GM21786 (cell line): ENCODE measurements at regions not wholly inside any gene's neighbourhood (a gene's known extent, or its start where the extent isn't known, plus 50 kb on each side); places are given as distances from the start of the nearest gene placed in this dataset.

Experiments
- ATAC-seq: cut with Tn5 transposase; IDR thresholded peaks from one replicate; pipeline ENCODE4 v1.9.1; 2021; ENCODE audit not compliant: unreplicated experiment

DNA sequence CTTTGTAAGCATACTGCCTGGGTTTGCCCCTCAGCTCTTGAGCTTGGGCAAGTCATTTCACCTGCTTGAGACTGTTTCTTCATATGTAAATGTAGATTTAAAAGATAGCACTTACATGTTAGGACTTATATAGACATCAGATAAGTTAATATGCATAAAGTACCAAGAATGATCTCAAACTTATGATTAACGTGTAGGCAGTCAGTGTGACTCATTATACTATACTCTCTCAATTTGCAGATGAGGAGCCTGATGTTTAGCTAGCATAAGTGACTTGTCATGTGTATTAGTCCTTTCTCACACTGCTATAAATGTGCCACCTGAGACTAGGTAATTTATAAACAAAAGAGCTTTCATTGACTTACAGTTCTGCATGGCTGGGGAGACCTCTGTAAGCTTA is 690.5 kb downstream of the KCNJ2 start:
- ATAC-seq = no peak

DNA sequence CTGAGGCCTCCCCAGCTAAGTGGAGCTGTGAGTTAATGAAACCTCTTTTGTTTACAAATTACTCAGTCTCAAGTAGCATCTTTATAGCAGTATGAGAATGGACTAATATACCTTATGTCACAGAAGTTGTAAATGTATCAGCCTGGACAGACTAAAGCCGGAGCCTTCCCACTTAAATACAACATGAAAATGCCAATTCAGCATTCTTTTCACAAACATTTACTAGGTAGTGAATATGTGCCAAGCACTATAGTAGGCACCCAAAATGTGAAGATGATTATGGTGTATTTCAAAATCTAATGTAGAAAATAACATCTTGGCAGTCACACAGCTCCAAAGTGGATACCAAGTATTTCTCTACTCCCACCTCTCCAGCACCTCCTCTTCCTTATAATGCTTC is 693.0 kb downstream of the KCNJ2 start:
- ATAC-seq = no peak

DNA sequence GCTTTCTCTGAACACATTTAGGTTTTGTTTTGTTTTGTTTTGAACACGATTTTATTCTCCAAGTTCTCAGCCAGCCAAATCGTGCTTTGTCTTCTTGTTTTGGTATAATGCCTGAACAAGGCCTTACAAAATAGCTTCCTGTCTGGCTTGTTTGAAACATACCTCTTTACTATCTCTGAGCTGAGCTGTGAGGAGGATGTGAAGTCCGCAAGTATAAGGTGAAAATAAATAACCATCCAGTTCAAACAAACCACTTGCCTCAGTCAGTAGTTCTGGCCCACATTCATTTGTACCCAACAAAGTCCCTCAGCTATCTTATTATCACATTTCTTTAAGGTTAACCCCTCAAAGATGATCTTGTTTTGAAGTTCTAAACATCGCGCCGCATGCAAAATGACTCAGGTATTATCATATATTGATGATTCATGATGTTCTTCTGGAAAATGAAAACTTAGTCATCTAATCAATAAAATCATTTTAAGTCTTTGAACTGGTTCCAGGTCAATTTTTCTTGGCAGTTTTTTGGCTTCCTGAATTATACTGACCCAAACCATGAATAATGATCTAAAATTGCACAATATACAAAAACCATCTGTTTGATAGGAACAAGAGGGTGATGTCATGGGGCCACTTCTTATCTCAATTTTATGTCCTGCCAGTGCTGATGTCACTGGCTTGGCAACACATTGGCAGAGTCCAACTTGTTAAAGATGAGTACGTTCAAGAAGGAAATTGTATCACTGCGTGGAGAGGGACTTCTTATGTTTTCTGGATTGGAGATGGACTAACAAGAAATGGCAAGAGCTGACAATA is 694.3 kb downstream of the KCNJ2 start:
- no peak for ATAC-seq

DNA sequence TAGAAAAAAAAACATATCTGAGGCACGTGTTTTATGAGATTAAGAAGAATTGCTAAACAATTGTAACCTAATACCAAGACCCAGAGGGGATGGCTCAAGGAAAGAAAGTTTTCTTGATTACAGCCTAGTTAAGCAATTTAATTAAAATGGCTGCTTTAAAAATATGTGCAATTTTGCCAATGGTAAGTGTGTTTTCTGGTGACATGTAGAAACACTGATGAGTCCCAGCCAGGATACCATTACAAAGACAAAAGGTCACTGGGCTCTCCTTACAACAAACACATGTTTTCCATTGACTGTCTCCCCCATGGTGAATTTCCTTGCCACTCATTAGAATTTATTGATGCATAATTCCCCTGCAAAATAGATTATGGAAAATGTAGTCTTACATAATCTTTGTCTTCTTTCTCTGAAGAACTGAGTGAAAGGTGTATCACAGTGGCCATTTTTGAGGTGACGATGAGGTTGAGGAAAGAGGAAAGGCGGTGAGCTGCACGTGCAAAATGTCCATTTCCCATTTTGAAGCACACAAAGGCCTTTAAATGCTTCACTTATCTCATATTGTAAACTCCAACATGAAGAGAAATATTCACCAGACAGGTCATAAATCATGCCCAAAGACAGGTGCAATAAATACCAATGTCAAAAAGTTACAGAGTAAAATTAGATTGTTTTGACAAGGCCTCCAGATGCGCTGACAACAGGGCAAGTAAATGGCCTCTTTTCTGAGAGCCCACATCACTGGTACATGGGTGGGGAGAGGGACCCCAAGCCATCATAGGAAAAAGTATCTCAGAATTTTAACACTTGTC is 696.9 kb downstream of the KCNJ2 start:
- no peak for ATAC-seq

DNA sequence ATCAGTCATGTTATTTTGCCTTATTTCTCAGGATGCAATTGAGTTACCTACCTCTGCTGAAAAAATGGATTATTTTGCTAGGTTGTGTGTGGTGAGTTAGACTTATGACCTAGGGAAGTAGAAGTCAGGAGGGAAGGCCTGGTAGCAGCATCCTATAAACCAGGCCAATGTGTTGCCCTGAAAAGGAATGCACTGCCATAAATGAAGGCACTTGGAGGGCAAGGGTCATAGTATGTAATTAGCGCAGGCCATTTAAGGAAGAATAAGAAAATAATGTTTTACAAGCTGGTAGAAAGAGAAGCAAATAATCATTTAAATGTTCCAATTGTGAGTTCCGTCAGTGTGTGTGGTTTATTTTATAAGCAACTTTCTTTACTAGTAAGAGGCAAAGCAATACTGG is 698.8 kb downstream of the KCNJ2 start:
- ATAC-seq = no peak

DNA sequence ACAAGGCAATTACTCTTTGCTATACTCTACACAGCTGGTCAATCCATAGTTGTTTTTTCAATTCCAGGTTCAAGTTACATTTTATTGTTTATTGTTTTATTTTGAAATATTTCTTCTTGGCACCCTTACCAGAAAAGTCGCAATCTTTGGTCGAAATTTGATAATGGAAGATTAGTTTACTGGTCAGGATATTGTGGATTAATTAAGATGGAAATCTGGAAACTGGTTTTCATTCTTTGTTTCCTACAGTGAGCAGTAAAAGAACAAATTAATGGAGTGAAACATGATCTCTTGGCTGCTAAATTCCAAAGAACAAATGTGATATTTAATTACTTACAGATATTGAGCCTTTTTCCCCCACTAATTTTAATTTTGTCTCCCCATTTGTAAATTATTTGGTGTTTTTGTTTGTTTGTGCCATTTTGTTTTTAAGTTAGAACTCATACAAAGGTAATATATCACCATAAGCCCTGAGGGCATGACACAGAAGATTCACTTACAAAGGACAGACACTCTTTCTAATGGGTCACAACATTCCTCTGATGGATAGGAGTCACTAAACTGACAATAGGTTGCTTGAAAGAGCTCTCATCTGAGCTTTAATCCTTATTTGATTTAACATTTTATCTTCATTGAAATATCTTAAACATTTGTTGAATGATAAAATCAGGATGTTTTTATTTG is 700.2 kb downstream of the KCNJ2 start:
- ATAC-seq = no peak

DNA sequence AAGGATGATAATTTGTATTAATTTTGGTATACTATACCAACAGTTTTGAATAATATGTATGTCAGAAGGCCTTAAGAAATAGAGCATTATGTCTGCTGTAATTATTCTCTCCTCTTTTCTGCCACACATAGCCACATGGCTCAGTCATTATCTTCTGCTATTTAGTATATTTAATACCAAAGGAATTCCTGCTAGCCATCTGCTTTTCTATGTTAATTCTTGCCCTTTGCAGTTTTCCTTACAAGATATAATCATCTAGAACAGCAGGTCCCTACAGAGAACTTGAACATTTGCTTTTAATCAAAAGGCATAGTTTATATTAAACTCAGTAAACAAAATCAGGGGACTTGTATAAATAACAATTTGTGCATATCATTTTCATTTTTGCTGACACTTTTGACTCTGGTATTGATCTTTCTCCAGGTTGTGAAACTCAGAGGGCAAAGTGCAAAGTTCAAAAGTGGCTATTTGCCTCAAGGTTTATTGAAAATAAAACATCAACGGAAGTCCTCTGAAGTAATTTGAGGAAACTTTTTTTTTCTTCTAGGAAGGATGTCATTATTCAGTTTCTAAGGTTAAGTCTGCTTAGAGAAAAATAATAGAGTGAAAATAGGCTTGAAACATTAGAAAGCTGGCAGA is 702.0 kb downstream of the KCNJ2 start:
- no peak for ATAC-seq

DNA sequence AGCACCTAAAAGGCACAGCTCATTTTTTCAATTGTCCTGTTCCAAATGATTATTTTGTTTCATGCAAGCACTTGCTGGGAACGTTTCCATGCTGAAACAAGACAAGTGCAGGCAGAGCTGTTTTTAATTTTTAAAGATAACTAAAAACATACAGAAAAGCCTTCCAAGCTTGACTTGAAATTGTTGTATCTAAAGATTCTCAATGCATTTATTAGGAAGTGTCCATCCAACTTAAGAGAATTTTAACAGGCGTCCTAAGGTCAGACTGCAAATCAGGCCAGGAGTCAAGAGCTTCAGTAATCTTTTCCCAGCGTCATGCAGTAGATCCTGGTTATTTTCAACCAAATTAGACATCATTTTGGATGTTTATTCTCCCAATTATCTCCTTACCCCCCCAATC is 702.8 kb downstream of the KCNJ2 start:
- ATAC-seq = no peak

DNA sequence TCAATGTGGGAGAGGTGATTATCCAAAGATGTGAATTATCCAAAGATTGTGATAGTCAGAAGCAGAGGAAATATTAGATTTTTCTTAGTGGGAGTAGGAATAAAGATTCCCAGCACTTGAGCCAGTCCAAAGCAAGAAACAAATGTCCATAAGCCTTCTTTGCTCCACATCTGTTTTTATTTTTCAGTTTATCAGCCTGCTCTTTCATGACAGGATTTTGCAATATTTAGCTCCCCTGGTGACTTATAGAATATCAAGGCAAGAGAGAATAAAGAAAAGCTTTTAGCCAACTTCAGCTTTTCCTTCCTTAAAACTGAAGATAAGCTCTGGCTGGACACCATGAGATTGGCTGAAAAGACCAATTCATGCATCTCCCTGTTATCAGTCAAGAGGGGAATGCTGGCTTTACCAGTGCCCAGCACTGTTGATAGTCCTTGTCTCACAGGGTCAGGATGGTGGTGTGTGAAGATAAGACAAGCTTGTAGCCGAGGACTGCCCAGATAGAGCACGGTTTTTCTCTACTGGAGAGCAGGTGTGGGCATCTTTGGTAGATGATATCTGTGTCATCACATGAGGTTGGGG is 706.5 kb downstream of the KCNJ2 start:
- ATAC-seq = no peak

DNA sequence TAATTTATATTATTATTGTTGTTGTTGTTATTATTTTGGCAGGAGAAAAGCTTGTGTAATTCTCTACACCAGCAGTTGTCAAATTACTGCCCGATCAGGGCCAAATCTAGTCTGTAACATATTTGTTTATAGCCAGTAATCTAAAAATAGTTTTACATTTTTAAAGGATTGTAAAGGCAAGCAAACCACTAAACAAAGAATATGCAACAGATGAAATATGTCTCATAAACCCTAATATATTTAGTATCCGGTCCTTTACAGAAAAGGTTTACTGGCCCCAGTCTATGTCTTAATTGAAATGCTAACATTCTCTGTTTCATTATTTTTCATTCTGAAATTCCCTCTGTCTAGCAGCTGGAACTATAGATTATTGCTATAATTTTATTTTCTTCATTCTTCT is 709.5 kb downstream of the KCNJ2 start:
- no peak for ATAC-seq

DNA sequence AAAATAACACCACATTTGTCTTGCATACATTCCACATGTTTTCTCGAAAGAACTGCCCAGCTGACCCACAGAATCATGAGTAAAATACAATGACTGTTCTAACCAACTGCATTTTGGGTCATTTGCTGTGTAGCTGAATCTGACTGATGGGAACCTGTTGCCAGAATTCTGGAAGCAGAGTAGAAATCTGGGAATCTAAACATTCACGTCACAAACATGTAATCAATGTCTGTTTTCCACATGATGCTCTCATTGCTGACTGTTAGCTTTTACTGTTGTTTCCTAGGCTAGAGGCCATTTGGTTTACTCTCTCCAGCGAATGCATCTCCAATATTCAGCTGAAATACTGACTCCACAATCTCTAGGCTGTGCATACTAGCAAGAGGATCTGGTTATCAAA is 710.1 kb downstream of the KCNJ2 start:
- no peak for ATAC-seq

DNA sequence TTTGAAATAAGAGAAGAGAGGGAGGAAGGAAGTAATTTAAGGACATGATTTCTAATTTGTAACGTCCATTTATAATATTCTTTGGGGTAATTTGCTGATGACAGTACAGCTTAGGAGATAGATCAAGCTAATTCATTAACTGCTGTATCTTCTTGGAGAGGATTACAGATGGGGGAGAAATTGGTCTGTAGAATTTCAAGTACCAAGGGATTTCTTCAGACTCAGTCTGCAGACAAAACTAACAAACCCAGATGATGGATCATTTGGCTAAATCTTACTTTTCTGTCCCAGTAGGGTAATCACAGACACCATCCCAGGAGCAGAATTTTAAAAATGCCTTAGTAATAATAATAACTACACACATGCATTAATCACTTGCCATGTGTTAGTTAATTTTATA is 711.8 kb downstream of the KCNJ2 start:
- no peak for ATAC-seq

DNA sequence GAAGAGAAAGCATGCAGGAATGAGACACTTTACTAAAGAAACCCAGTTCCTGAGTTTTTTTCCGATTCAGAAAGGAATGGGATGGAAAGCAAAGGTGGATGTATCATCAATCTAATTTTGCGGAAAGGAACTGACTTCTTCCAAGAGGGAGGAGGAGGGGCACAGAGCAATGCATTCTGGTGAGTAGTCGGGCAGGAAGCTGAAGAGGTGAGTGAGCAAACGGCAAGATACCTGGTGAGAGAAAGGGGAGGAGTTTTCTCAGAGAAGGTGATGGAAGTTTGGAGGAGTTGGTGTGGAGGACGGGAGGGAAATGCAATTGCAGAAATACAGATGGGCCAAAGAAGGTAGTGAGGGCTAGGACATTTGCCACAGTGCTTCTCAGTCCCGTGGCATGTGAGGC is 713.2 kb downstream of the KCNJ2 start:
- ATAC-seq = no peak

DNA sequence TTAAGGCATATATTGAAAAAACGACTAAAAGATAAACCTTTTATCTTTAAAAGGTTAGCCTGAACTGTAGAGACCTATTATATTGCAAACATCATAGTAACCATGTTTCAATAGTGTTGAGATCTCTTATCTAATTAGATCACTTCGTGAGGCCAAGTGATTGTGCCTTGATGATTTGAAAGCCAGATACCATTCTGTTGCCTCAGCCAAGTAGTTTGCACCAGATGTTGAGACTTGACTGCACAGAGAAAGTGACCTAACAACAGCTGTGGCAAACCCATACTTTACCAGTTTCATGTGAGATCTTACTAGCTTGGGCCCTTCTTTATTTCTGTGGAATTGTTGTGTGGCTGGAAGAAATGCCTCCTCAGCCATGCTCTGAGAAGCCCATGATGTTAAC is 717.3 kb downstream of the KCNJ2 start:
- no peak for ATAC-seq

DNA sequence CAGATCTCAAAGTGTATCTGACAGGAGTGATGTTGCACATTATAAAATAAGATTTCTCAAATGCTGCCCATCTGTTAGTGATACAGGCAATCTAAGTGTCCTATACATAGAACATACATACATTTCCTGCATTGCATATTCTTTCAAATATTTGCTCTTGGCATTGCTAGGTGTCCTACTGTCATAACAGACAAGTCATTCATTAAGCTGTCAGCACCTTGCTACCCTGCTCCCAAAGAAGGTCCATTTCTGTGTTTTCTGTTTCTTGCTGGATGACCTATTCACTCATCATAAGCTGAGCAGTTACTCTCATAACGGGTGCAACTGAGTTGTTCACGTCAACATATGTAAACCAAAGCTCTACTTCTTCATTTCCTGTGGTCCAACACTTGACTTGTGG is 719.0 kb downstream of the KCNJ2 start:
- no peak for ATAC-seq

DNA sequence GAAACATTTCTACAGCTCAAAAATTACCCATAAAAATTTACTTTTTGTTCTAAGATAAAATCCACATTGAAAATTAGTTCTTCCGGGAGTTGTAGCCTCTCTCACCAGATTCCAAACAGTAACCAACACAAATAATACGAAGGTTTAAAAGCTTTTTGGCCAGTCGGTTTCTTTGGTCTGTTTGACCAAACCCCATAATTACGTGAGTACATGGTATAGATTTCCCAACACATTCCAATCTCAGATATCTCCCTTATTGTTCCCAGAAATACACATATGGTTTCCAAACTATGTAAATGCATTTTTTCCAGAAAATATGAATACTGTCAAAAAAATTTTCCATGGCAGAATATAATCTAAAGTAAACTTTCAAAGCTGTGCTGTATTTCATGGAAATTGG is 722.0 kb downstream of the KCNJ2 start:
- ATAC-seq = no peak

DNA sequence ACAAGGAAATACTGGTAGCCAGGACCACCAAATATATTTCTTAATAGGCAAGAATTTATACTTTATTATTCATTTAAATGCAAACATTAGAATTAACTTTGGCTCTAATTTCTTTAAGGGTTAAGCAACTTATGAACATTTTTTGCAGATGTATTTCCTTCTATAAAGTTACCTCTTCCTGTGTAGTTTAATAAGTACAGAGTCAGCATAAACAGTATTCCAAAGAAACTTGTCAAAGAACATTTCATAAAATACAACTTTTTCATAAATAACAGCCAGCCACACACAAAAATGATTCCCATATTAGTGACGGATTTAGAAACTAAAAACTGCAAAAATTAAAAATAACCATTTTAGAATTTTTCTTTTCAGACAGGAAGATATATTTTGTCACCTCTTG is 723.2 kb downstream of the KCNJ2 start:
- no peak for ATAC-seq

DNA sequence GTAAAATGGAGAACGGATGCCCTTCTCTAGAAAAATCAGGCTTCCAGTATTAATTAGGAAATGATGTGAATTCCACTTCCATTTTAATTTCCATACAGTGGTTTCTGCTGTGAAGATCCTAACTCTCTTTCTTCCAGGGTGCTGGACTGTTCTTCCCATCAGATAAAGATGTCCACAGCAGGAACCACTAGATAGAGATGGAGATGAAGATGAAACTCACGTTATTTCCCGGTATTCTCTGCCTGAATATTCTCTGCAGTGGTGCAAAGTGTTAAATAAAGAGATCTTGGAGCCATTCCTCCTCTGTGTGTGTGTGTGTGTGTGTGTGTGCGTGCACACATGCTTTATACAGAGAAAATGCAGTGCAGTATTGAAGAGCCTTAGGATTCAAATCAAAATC is 727.5 kb downstream of the KCNJ2 start:
- ATAC-seq = no peak

DNA sequence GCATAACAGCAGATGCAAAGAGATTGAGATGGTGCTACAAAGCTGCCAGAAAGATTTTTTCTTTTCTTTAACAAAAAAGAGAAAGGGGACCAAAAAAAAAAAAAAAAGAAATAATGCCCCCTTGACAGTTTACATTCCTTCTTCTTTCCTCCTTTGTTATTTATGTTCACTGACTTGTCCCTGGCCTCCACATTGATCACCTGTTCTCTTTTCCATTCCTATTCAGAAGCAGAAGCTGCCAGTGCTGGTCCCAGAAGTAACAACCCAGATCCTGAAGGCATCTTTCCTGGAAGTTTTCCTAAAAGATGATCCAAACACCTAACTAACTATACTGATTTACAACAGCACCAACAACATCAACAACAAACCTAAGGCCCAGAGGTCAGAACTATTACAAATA is 728.1 kb downstream of the KCNJ2 start:
- ATAC-seq = no peak

DNA sequence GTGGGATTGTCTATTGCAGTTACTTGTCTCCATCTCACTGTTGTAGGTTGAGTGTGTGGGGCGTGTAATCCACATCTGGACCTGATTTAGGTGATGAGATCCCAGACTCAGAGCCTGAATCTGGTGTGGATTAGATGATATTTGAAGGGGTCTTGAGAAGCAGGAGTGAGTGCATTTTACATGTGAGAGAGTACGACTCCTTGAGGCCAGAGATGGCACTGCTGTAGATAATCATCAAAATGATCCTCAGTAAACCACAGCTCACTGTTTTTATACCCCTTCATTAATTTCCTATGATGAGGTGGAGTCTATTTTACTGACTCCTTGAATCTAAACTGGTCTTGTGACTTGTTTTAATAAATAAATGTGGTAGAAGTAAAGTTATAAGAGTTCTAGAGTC is 732.5 kb downstream of the KCNJ2 start:
- no peak for ATAC-seq

DNA sequence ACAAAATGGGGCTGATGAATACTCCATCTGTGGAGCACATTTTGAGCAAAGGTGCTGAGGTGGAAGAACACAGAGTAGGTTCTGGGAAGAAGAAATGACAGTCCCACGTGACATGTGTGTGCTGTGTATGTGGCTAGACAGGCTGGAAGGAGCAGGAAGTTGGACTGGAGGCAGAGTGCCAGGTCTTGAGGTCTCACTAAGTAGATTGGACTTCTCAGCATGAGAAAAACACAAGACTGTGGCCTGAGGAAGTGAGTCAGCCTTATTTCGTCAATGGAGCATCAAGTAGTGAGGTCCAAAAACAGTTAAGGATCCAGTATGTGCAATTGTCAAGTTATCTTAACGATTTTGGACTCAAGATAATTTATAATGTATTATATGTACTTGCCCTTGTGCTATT is 736.5 kb downstream of the KCNJ2 start:
- no peak for ATAC-seq
